Immature natural killer cell (primary cell): ENCODE measurements at regions not wholly inside any gene's neighbourhood (a gene's known extent, or its start where the extent isn't known, plus 50 kb on each side); places are given as distances from the start of the nearest gene placed in this dataset.

Source experiments
- DNase-seq, 3 donors: peaks; one replicate each; pipeline ENCODE4 v3.0.0; 2022; ENCODE audit warnings: mixed read lengths in 1 of 3
- H3K27ac Mint-ChIP-seq, 6 donors: one replicate each; pipeline ENCODE4 v1.8.0; 2020; ENCODE audit warnings: mixed read lengths in 6 of 6, mild to moderate bottlenecking in 5 of 6, inconsistent platforms in 4 of 6, moderate library complexity in 3 of 6
- H3K27me3 Mint-ChIP-seq, 3 donors: one replicate each; pipeline ENCODE4 v1.8.0; 2020 to 2021; ENCODE audit warnings: low read depth in 3 of 3, mild to moderate bottlenecking in 3 of 3, mixed read lengths in 3 of 3, moderate library complexity in 3 of 3, inconsistent platforms in 1 of 3
- H3K36me3 Mint-ChIP-seq, 3 donors: one replicate each; pipeline ENCODE4 v1.8.0; 2020; ENCODE audit warnings: mixed read lengths in 3 of 3, inconsistent platforms in 2 of 3, mild to moderate bottlenecking in 2 of 3
- H3K4me1 Mint-ChIP-seq, 2 donors: one replicate each; pipeline ENCODE4 v1.8.0; 2020; ENCODE audit warnings: inconsistent platforms in 2 of 2, mild to moderate bottlenecking in 2 of 2, mixed read lengths in 2 of 2, moderate library complexity in 1 of 2
- H3K4me3 Mint-ChIP-seq, 5 donors: one replicate each; pipeline ENCODE4 v1.8.0; 2020; ENCODE audit warnings: mild to moderate bottlenecking in 5 of 5, mixed read lengths in 5 of 5, inconsistent platforms in 3 of 5, moderate library complexity in 3 of 5
- H3K9me3 Mint-ChIP-seq, 6 donors: one replicate each; pipeline ENCODE4 v1.8.0; 2020; ENCODE audit warnings: mild to moderate bottlenecking in 6 of 6, mixed read lengths in 6 of 6, inconsistent platforms in 4 of 6, moderate library complexity in 3 of 6

GRCh38 chr18:33906046-33906445 is 318.7 kb downstream of the NOL4 start:
- peaks cover 3 to 56% (median 29%) of the 10 kb centered on the region in 6 donors for H3K9me3 Mint-ChIP-seq
- DNase-seq, result no peak
- no peak overlapping the region for H3K27ac Mint-ChIP-seq
- no peak overlapping the region for H3K4me3 Mint-ChIP-seq
- H3K36me3 Mint-ChIP-seq, result no peaks in the 10 kb centered on the region
- H3K4me1 Mint-ChIP-seq, result no peaks in the 10 kb centered on the region
- peaks cover 0 to 2% (median 0%) of the 10 kb centered on the region in 3 donors for H3K27me3 Mint-ChIP-seq

- Mint-ChIP-seq H3K9me3 (peaks cover 7 to 56% (median 37%) of the 10 kb centered on the region in 6 donors), H3K27ac (no peak overlapping the region), H3K4me3 (no peak overlapping the region), H3K27me3 (no peaks in the 10 kb centered on the region), H3K4me1 (no peaks in the 10 kb centered on the region), H3K36me3 (no peaks in the 10 kb centered on the region)
- DNase-seq, result no peak
Observed at GRCh38 chr18:33901894-33902512, 322.7 kb downstream of the NOL4 start.

GRCh38 chr18:33900638-33901037 is 322.6 kb downstream of the ASXL3 start:
- no peak for DNase-seq
- Mint-ChIP-seq H3K9me3 (peaks cover 4 to 59% (median 38%) of the 10 kb centered on the region in 6 donors), H3K4me3 (no peak overlapping the region), H3K27ac (no peak overlapping the region), H3K36me3 (no peaks in the 10 kb centered on the region), H3K4me1 (no peaks in the 10 kb centered on the region), H3K27me3 (no peaks in the 10 kb centered on the region)

- no peak overlapping the region for H3K27ac Mint-ChIP-seq
- no peaks in the 10 kb centered on the region for H3K4me1 Mint-ChIP-seq
- H3K27me3 Mint-ChIP-seq, result no peaks in the 10 kb centered on the region
- no peaks in the 10 kb centered on the region for H3K36me3 Mint-ChIP-seq
- H3K4me3 Mint-ChIP-seq, result no peak overlapping the region
- peaks cover 6 to 47% (median 26%) of the 10 kb centered on the region in 6 donors for H3K9me3 Mint-ChIP-seq
- DNase-seq, result no peak
Observed at GRCh38 chr18:33898427-33898826, 320.4 kb downstream of the ASXL3 start.

DNA sequence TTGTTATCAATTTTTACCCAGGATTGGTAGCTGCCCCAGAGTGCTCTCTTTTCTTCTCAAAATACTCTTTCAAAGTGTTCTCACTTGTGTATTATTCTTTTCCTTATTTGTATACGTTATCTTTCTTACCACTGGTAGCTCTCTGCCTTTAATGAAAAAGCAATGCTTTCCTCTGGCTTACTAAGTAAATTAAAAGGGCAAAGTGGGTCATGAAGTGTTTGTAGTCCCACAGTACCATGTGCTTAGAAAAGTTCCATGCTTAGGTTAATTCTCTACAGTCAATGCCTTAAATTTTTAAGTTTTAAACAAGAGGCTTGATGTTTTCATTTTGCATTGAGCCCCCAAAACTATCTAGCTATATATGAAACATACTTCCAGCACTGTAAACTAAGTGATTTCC is 300.2 kb downstream of the ASXL3 start:
- Mint-ChIP-seq H3K9me3 (peaks cover 7 to 37% (median 21%) of the 10 kb centered on the region in 6 donors), H3K36me3 (no peaks in the 10 kb centered on the region), H3K4me1 (no peaks in the 10 kb centered on the region), H3K27me3 (peaks cover 0 to 3% (median 0%) of the 10 kb centered on the region in 3 donors), H3K27ac (no peak overlapping the region), H3K4me3 (no peak overlapping the region)
- no peak for DNase-seq

- H3K4me3 Mint-ChIP-seq, result no peak overlapping the region
- peaks cover 4 to 43% (median 18%) of the 10 kb centered on the region in 6 donors for H3K9me3 Mint-ChIP-seq
- no peaks in the 10 kb centered on the region for H3K4me1 Mint-ChIP-seq
- no peak for DNase-seq
- peaks cover 0 to 3% (median under 1%) of the 10 kb centered on the region in 3 donors for H3K27me3 Mint-ChIP-seq
- H3K36me3 Mint-ChIP-seq, result no peaks in the 10 kb centered on the region
- no peak overlapping the region for H3K27ac Mint-ChIP-seq
Observed at GRCh38 chr18:33875029-33875565, 297.1 kb downstream of the ASXL3 start.

DNA sequence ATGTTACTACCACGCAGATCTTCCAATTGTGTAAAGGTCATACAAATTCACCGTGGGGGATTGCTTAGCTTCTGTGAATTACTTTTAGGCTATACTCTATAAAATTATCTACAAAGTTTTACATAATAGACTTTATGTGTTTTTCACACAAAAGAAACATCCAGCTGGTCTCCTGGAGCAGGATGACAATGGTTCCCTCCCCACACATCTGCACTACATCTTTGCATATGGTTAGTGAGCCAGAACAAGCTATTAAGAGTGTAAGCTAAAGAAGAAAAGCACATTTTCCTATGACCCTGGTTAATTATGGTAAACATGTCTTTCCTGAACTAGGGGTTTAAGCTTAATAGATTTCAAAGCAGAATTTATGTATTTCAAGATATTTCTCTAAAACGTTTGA is 295.1 kb downstream of the ASXL3 start:
- Mint-ChIP-seq H3K4me3 (no peak overlapping the region), H3K4me1 (no peaks in the 10 kb centered on the region), H3K27ac (no peak overlapping the region), H3K36me3 (no peaks in the 10 kb centered on the region), H3K27me3 (peaks cover 0 to 3% (median 2%) of the 10 kb centered on the region in 3 donors), H3K9me3 (peaks cover 4 to 42% (median 19%) of the 10 kb centered on the region in 6 donors)
- DNase-seq, result no peak

- Mint-ChIP-seq H3K36me3 (no peaks in the 10 kb centered on the region), H3K9me3 (peaks cover 1 to 35% (median 15%) of the 10 kb centered on the region in 6 donors), H3K4me3 (no peak overlapping the region), H3K27me3 (peaks cover 0 to 3% (median 2%) of the 10 kb centered on the region in 3 donors), H3K4me1 (no peaks in the 10 kb centered on the region), H3K27ac (no peak overlapping the region)
- no peak for DNase-seq
Observed at GRCh38 chr18:33871363-33872025, 293.5 kb downstream of the ASXL3 start.

- no peaks in the 10 kb centered on the region for H3K4me1 Mint-ChIP-seq
- H3K27ac Mint-ChIP-seq, result no peak overlapping the region
- H3K27me3 Mint-ChIP-seq, result peaks cover 0 to 3% (median 2%) of the 10 kb centered on the region in 3 donors
- no peak overlapping the region for H3K4me3 Mint-ChIP-seq
- H3K9me3 Mint-ChIP-seq, result peaks cover 5 to 43% (median 19%) of the 10 kb centered on the region in 6 donors
- DNase-seq, result no peak
- H3K36me3 Mint-ChIP-seq, result no peaks in the 10 kb centered on the region
Observed at GRCh38 chr18:33870059-33870458, 292.0 kb downstream of the ASXL3 start.

GRCh38 chr18:33866386-33866785 is 288.4 kb downstream of the ASXL3 start:
- Mint-ChIP-seq H3K27me3 (peaks cover 0 to 2% (median 0%) of the 10 kb centered on the region in 3 donors), H3K4me3 (no peak overlapping the region), H3K4me1 (no peaks in the 10 kb centered on the region), H3K36me3 (peaks cover 0 to 4% (median 0%) of the 10 kb centered on the region in 3 donors), H3K9me3 (peaks cover 2 to 35% (median 19%) of the 10 kb centered on the region in 6 donors), H3K27ac (no peak overlapping the region)
- DNase-seq, result no peak

DNA sequence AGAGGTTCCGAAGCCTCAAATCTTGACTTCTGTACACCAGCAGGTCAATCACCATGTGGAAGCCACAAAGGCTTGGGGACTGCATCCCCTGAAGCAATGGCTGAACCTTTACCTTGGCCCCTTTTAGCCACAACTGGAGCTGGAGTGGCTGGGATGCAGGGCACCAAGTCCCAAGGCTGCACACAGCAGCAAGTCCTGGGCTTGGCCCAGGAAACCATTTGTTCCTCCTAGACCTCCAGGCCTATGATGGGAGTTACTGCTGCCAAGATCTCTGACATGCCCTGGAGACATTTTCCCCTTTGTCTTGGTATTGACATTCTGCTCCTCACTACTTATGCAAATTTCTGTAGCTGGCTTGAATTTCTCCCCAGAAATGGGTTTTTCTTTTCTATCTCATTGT is 285.9 kb downstream of the ASXL3 start:
- H3K4me3 Mint-ChIP-seq, result no peak overlapping the region
- H3K27ac Mint-ChIP-seq, result no peak overlapping the region
- no peaks in the 10 kb centered on the region for H3K27me3 Mint-ChIP-seq
- peaks cover 0 to 4% (median 0%) of the 10 kb centered on the region in 3 donors for H3K36me3 Mint-ChIP-seq
- no peak for DNase-seq
- H3K4me1 Mint-ChIP-seq, result no peaks in the 10 kb centered on the region
- peaks cover 2 to 34% (median 20%) of the 10 kb centered on the region in 6 donors for H3K9me3 Mint-ChIP-seq

GRCh38 chr18:33854827-33855139 is 276.8 kb downstream of the ASXL3 start:
- no peak overlapping the region for H3K4me3 Mint-ChIP-seq
- H3K27me3 Mint-ChIP-seq, result peaks cover 0 to 1% (median 0%) of the 10 kb centered on the region in 3 donors
- H3K4me1 Mint-ChIP-seq, result no peaks in the 10 kb centered on the region
- peaks cover 0 to 25% (median 7%) of the 10 kb centered on the region in 6 donors for H3K9me3 Mint-ChIP-seq
- H3K36me3 Mint-ChIP-seq, result no peaks in the 10 kb centered on the region
- no peak for DNase-seq
- no peak overlapping the region for H3K27ac Mint-ChIP-seq

- H3K36me3 Mint-ChIP-seq, result no peaks in the 10 kb centered on the region
- H3K4me1 Mint-ChIP-seq, result no peaks in the 10 kb centered on the region
- H3K27me3 Mint-ChIP-seq, result peaks cover 0 to 1% (median 0%) of the 10 kb centered on the region in 3 donors
- no peak for DNase-seq
- H3K27ac Mint-ChIP-seq, result no peak overlapping the region
- no peak overlapping the region for H3K4me3 Mint-ChIP-seq
- H3K9me3 Mint-ChIP-seq, result peaks cover 0 to 25% (median 7%) of the 10 kb centered on the region in 6 donors
Observed at GRCh38 chr18:33854086-33854826, 276.2 kb downstream of the ASXL3 start.

DNA sequence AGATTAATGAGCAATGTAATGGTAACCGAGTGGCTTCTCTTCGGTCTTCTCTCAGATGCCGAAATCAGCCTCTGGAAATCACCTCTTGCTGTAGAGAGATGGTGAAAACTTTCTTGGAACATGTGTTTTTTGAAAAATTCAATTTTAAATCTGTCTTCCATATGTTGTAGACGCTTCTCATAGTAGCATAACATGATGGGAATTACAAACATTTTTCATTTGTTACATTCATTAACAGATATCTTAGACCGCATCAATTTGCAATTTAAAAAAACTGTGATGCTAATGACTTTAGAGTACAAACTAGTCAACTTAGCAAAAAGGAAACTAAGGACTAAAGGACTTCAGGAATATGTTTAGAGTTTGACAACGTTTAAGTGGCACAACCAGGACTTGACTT is 275.2 kb downstream of the ASXL3 start:
- Mint-ChIP-seq H3K9me3 (peaks cover 2 to 22% (median 5%) of the 10 kb centered on the region in 6 donors), H3K4me1 (no peaks in the 10 kb centered on the region), H3K36me3 (no peaks in the 10 kb centered on the region), H3K27me3 (peaks cover 0 to 1% (median 0%) of the 10 kb centered on the region in 3 donors), H3K4me3 (no peak overlapping the region), H3K27ac (no peak overlapping the region)
- no peak for DNase-seq
